K562 (cell line): ENCODE measurements at regions not wholly inside any gene's neighbourhood (a gene's known extent, or its start where the extent isn't known, plus 50 kb on each side); places are given as distances from the start of the nearest gene placed in this dataset.

Experiments
- ATAC-seq: fragments of 200-7000 bp; cut with Tn5 transposase; 3 replicates; pipeline ENCODE4 v1.9.1; 2020; ENCODE audit warnings: moderate library complexity
- BruUV-seq: library from RNA; stranded (reverse); fragments of 400-500 nt; replicated peaks from 2 replicates; lab custom pipeline; 2021; lab: Mats Ljungman, UMichigan
- CTCF ChIA-PET: fragments of 300-600 bp; formaldehyde crosslinking; extraction: SDS; loops from one replicate; lab custom pipeline; 2021; ENCODE audit warnings: low intra/inter-chr PET ratio; lab: Yijun Ruan, JAX
- POLR2A ChIA-PET: fragments of 300-600, 350-650 bp; sonication (Branson Sonifier 250); formaldehyde crosslinking; extraction: SDS; loops from one replicate; lab custom pipeline; 2021; ENCODE audit warnings: antibody characterized with exemption, inconsistent platforms; lab: Yijun Ruan, JAX
- DNase-seq, 4 experiments: peaks; one replicate each; pipeline versions ENCODE4 v3.0.0 to v3.0.0-alpha.2; 2011 to 2018; ENCODE audit warnings: low spot score in 3 of 4, mixed read lengths in 3 of 4; ENCODE audit errors: extremely low read depth in 1 of 4
- FAIRE-seq: peaks from 2 replicates; lab custom pipeline; 2011; peaks lifted over from hg19 to GRCh38; lab: Jason Lieb, UNC
- H2AFZ ChIP-seq: 2 replicates; pipeline ENCODE4 v1.6.0; 2011; ENCODE audit warnings: low read depth, low read length, control low read depth, inconsistent platforms
- H3K27ac ChIP-seq: fragments of 200-600 bp; 3 replicates; pipeline ENCODE4 v1.8.0; 2011; ENCODE audit warnings: low read depth, mild to moderate bottlenecking, control low read depth, inconsistent platforms, low read length, moderate library complexity, mixed read lengths; ENCODE audit errors: extremely low read depth
- H3K27me3 ChIP-seq, 2 experiments: fragments of 300-600 bp in 1 of 2; 2 replicates in 1 of 2; 3 replicates in 1 of 2; pipeline versions ENCODE4 v1.6.0 to v1.8.0; 2011; ENCODE audit warnings: inconsistent platforms in 2 of 2, low read length in 2 of 2, mild to moderate bottlenecking in 1 of 2, mixed read lengths in 1 of 2, moderate library complexity in 1 of 2; ENCODE audit not compliant: control insufficient read depth in 2 of 2, insufficient read depth in 2 of 2
- H3K36me3 ChIP-seq: fragments of 300-600 bp; 3 replicates; pipeline ENCODE4 v1.8.0; 2011; ENCODE audit warnings: mild to moderate bottlenecking, low read length, inconsistent platforms; ENCODE audit not compliant: control insufficient read depth, insufficient read depth
- H3K4me1 ChIP-seq, 2 experiments: fragments of 200-600 bp in 1 of 2; replicated peaks in 1 of 2; 2 replicates in 1 of 2; 3 replicates in 1 of 2; pipeline versions ENCODE4 v1.5.1 to v1.8.0; 2011; ENCODE audit warnings: inconsistent platforms in 2 of 2, low read length in 2 of 2, mild to moderate bottlenecking in 1 of 2, mixed read lengths in 1 of 2, moderate library complexity in 1 of 2; ENCODE audit not compliant: control insufficient read depth in 2 of 2, insufficient read depth in 2 of 2
- H3K4me2 ChIP-seq: 2 replicates; pipeline ENCODE4 v1.6.1; 2011; ENCODE audit warnings: low read length, control low read depth, inconsistent platforms, mixed read lengths; ENCODE audit not compliant: insufficient read depth
- H3K4me3 ChIP-seq: fragments of 200-600 bp; sonication (generic), shearing (Covaris generic); 2 replicates; pipeline ENCODE4 v1.5.1; 2016; ENCODE audit warnings: control low read depth, inconsistent platforms
- H3K79me2 ChIP-seq: fragments of 200-600 bp; 3 replicates; pipeline ENCODE4 v1.8.0; 2011; ENCODE audit warnings: low read length, inconsistent platforms; ENCODE audit not compliant: control insufficient read depth, insufficient read depth
- H3K9ac ChIP-seq, 2 experiments: 2 replicates each; pipeline versions ENCODE4 v1.6.0 to v1.6.1; 2011; ENCODE audit warnings: low read depth in 2 of 2, low read length in 2 of 2, control low read depth in 1 of 2, inconsistent platforms in 1 of 2, mild to moderate bottlenecking in 1 of 2, mixed read lengths in 1 of 2; ENCODE audit not compliant: insufficient read depth in 1 of 2
- H3K9me1 ChIP-seq: one replicate; pipeline ENCODE4 v1.6.0; 2011; ENCODE audit warnings: inconsistent platforms, mild to moderate bottlenecking, low read length, moderate library complexity; ENCODE audit not compliant: control insufficient read depth, insufficient read depth
- H3K9me3 ChIP-seq: replicated peaks from 2 replicates; pipeline ENCODE4 v1.5.1; 2011; ENCODE audit warnings: low read depth, low read length, inconsistent platforms; ENCODE audit not compliant: control insufficient read depth, insufficient read depth
- H4K20me1 ChIP-seq: replicated peaks from 2 replicates; pipeline ENCODE4 v1.6.1; 2011; ENCODE audit warnings: low read length, inconsistent platforms, mixed read lengths; ENCODE audit not compliant: control insufficient read depth, insufficient read depth
- BRD4 ChIP-seq: fragments of 200-600 bp; sonication (generic); IDR thresholded peaks from 2 replicates; pipeline ENCODE4 v1.6.1; 2017; ENCODE audit warnings: inconsistent platforms
- BRD9 ChIP-seq: fragments of 450-650 bp; IDR thresholded peaks from 2 replicates; pipeline ENCODE4 v1.6.1; 2018; ENCODE audit warnings: low read depth; ENCODE audit not compliant: partially characterized antibody
- CHD2 ChIP-seq: IDR thresholded peaks from 2 replicates; pipeline ENCODE4 v1.6.1; 2011; ENCODE audit warnings: low read depth, low read length
- JUNB ChIP-seq: fragments of 450-650 bp; formaldehyde crosslinking; conservative IDR thresholded peaks from 2 replicates; pipeline ENCODE4 v1.4.0; 2020; ENCODE audit warnings: mild to moderate bottlenecking
- KAT7 ChIP-seq: sonication (generic); formaldehyde crosslinking; IDR thresholded peaks from 2 replicates; pipeline ENCODE4 v1.8.0; 2022; ENCODE audit warnings: missing genetic modification reagents, mild to moderate bottlenecking, borderline replicate concordance
- NR2C2 ChIP-seq, 2 experiments: fragments of 200-800 bp in 1 of 2; sonication (Bioruptor generic) in 1 of 2; sonication (generic) in 1 of 2; formaldehyde crosslinking in 1 of 2; IDR thresholded peaks; 2 replicates each; pipeline versions ENCODE4 v1.6.1 to v1.8.0; 2016 to 2022; ENCODE audit warnings: mild to moderate bottlenecking in 1 of 2, missing compliant biosample characterization in 1 of 2, missing genetic modification characterization in 1 of 2, missing genetic modification reagents in 1 of 2
- PHF20 ChIP-seq: fragments of 450-650 bp; IDR thresholded peaks from 2 replicates; pipeline ENCODE4 v1.6.1; 2018; ENCODE audit not compliant: partially characterized antibody
- PRMT5 ChIP-seq: sonication (generic); formaldehyde crosslinking; IDR thresholded peaks from 2 replicates; pipeline ENCODE4 v1.5.0; 2020; ENCODE audit warnings: missing genetic modification reagents
- SIX5 ChIP-seq, 2 experiments: IDR thresholded peaks; 2 replicates each; pipeline ENCODE4 v1.6.1; 2011; ENCODE audit warnings: low read length in 2 of 2, borderline replicate concordance in 1 of 2, low read depth in 1 of 2, mild to moderate bottlenecking in 1 of 2, moderate library complexity in 1 of 2; ENCODE audit not compliant: insufficient read depth in 1 of 2
- SRF ChIP-seq, 2 experiments: fragments of 250-450, 450-650 bp in 1 of 2; sonication (Bioruptor Pico) in 1 of 2; sonication (generic) in 1 of 2; formaldehyde crosslinking; IDR thresholded peaks; 2 replicates each; pipeline versions ENCODE4 v1.5.0 to v1.5.1; 2020 to 2022; ENCODE audit warnings: mild to moderate bottlenecking in 1 of 2, missing genetic modification reagents in 1 of 2
- XRCC3 ChIP-seq: fragments of 450-650 bp; IDR thresholded peaks from 2 replicates; pipeline ENCODE4 v1.6.1; 2017; ENCODE audit warnings: mild to moderate bottlenecking, moderate library complexity
- ZBED1 ChIP-seq: IDR thresholded peaks from 2 replicates; pipeline ENCODE4 v1.6.1; 2014
- ZNF507 ChIP-seq: conservative IDR thresholded peaks from 2 replicates; pipeline ENCODE4 v1.6.1; 2017; ENCODE audit warnings: missing genetic modification characterization, missing compliant biosample characterization
- WGBS: fragments of 100-300 bp; shearing (Covaris generic); methylation state at CpG from one replicate; pipeline ENCODE4 v1.1.6; 2016; ENCODE audit warnings: low coverage, mixed read lengths; ENCODE audit not compliant: insufficient coverage; ENCODE audit errors: missing lambda C conversion rate; 5-methylcytosine and 5-hydroxymethylcytosine counted together
- in situ Hi-C: fragments of 300-500 bp; cut with MboI; formaldehyde crosslinking; loops from 4 replicates; pipeline ENCODE4 v1.15.0; 2018; ENCODE audit warnings: inconsistent platforms, mixed read lengths
- intact Hi-C: fragments of 100-400 bp; cut with micrococcal nuclease; formaldehyde crosslinking; loops from 2 replicates; pipeline ENCODE4 v1.14.2; 2022
- TF ChIP-seq, protein P1 (sequence below): fragments of 200-400 bp; formaldehyde crosslinking; IDR thresholded peaks from 2 replicates; pipeline ENCODE4 v1.6.1; 2017; ENCODE audit warnings: mild to moderate bottlenecking, low read depth, low read length, moderate library complexity
- TF ChIP-seq, protein P2 (sequence below): fragments of 250-450 bp; sonication (Bioruptor Pico); IDR thresholded peaks from 2 replicates; pipeline ENCODE4 v1.8.0; 2021; ENCODE audit warnings: mild to moderate bottlenecking, moderate library complexity
- TF ChIP-seq, protein P3 (sequence below): fragments of 250-450 bp; sonication (Bioruptor Pico); IDR thresholded peaks from 2 replicates; pipeline ENCODE4 v1.5.0; 2020; ENCODE audit warnings: mild to moderate bottlenecking, borderline replicate concordance
- TF ChIP-seq, protein P4 (sequence below): fragments of 200-800 bp; sonication (Bioruptor generic); IDR thresholded peaks from 2 replicates; pipeline ENCODE4 v1.6.1; 2017; ENCODE audit warnings: missing genetic modification characterization, missing compliant biosample characterization

DNA sequence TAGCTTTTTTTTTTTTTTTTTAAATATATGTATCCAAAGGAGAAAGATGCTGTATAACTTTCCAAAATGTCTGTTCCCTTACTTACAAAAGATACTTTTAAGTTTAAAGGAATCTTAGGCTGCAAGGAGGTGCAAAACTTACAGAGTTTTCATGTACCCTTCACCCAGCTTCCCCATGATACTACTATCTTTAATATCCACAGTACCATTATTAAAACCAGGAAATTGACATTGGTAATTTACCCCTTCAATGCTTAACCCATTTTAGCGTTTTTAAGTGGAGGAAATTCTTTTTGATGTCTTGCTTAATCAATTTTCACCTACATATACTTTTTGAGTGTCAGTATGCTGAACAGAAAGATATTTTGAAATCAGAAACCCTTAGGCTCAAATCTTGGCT lies 310.9 kb downstream of the PRL start:
- FAIRE-seq (no peak), DNase-seq (no peak), ATAC-seq (no peak)
- Histone ChIP-seq H3K27ac (no peak overlapping the region), H3K79me2 (no peaks in the 10 kb centered on the region), H3K9ac (no peak overlapping the region), H3K9me1 (no peaks in the 10 kb centered on the region), H3K27me3 (no peaks in the 10 kb centered on the region), H3K4me3 (no peak overlapping the region), H3K4me2 (no peak overlapping the region), H3K9me3 (peaks cover 10% of the 10 kb centered on the region), H3K4me1 (peaks cover 0 to 15% of the 10 kb centered on the region in 2 experiments; a peak in 4 of 5 replicates), H3K36me3 (no peaks in the 10 kb centered on the region), H2AFZ (no peak overlapping the region), H4K20me1 (no peaks in the 10 kb centered on the region)
- BruUV-seq = no TSS peak
- intact Hi-C loops (loop anchor here (5.0 kb wide), 1 partner anchor 41 kb away; no protein-coding TSS in a partner anchor), in situ Hi-C loops (no loop called here)
- POLR2A ChIA-PET = interaction anchor here (1.6 kb wide), 1 partner anchor 10 kb away, joined by 4 read pairs; no protein-coding TSS in a partner anchor
- WGBS = 15% methylated on average over 1 of the region's 1 CpG
- CTCF ChIA-PET = no interaction called here
- TF ChIP-seq KAT7 (CRISPR knock-in tag) = no peak
- TF ChIP-seq, protein P1, sequence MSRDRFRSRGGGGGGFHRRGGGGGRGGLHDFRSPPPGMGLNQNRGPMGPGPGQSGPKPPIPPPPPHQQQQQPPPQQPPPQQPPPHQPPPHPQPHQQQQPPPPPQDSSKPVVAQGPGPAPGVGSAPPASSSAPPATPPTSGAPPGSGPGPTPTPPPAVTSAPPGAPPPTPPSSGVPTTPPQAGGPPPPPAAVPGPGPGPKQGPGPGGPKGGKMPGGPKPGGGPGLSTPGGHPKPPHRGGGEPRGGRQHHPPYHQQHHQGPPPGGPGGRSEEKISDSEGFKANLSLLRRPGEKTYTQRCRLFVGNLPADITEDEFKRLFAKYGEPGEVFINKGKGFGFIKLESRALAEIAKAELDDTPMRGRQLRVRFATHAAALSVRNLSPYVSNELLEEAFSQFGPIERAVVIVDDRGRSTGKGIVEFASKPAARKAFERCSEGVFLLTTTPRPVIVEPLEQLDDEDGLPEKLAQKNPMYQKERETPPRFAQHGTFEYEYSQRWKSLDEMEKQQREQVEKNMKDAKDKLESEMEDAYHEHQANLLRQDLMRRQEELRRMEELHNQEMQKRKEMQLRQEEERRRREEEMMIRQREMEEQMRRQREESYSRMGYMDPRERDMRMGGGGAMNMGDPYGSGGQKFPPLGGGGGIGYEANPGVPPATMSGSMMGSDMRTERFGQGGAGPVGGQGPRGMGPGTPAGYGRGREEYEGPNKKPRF = no peak
- TF ChIP-seq, protein P2, sequence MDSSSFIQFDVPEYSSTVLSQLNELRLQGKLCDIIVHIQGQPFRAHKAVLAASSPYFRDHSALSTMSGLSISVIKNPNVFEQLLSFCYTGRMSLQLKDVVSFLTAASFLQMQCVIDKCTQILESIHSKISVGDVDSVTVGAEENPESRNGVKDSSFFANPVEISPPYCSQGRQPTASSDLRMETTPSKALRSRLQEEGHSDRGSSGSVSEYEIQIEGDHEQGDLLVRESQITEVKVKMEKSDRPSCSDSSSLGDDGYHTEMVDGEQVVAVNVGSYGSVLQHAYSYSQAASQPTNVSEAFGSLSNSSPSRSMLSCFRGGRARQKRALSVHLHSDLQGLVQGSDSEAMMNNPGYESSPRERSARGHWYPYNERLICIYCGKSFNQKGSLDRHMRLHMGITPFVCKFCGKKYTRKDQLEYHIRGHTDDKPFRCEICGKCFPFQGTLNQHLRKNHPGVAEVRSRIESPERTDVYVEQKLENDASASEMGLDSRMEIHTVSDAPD = no peak
- TF ChIP-seq XRCC3 = no peak
- TF ChIP-seq BRD4 = no peak
- no peak for TF ChIP-seq CHD2
- TF ChIP-seq, protein P3, sequence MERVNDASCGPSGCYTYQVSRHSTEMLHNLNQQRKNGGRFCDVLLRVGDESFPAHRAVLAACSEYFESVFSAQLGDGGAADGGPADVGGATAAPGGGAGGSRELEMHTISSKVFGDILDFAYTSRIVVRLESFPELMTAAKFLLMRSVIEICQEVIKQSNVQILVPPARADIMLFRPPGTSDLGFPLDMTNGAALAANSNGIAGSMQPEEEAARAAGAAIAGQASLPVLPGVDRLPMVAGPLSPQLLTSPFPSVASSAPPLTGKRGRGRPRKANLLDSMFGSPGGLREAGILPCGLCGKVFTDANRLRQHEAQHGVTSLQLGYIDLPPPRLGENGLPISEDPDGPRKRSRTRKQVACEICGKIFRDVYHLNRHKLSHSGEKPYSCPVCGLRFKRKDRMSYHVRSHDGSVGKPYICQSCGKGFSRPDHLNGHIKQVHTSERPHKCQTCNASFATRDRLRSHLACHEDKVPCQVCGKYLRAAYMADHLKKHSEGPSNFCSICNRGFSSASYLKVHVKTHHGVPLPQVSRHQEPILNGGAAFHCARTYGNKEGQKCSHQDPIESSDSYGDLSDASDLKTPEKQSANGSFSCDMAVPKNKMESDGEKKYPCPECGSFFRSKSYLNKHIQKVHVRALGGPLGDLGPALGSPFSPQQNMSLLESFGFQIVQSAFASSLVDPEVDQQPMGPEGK (CRISPR knock-in tag) = no peak
- TF ChIP-seq SIX5 (IDR thresholded peaks at IDR 0.05; ENCODE audit: borderline replicate concordance in 1 of 2, insufficient read depth in 1 of 2, low read depth in 1 of 2, low read length in 2 of 2) = no peak
- no peak for TF ChIP-seq SRF (CRISPR knock-in tag; IDR thresholded peaks at IDR 0.05)
- TF ChIP-seq NR2C2 (CRISPR knock-in tag; IDR thresholded peaks at IDR 0.05) = no peak
- no peak for TF ChIP-seq NR2C2 (tag; IDR thresholded peaks at IDR 0.05)
- TF ChIP-seq JUNB (CRISPR knock-in tag) = no peak
- TF ChIP-seq ZNF507 (tag) = no peak
- TF ChIP-seq BRD9 = no peak
- TF ChIP-seq ZBED1 = no peak
- TF ChIP-seq PHF20 = no peak
- TF ChIP-seq PRMT5 (CRISPR knock-in tag) = no peak
- TF ChIP-seq, protein P4, sequence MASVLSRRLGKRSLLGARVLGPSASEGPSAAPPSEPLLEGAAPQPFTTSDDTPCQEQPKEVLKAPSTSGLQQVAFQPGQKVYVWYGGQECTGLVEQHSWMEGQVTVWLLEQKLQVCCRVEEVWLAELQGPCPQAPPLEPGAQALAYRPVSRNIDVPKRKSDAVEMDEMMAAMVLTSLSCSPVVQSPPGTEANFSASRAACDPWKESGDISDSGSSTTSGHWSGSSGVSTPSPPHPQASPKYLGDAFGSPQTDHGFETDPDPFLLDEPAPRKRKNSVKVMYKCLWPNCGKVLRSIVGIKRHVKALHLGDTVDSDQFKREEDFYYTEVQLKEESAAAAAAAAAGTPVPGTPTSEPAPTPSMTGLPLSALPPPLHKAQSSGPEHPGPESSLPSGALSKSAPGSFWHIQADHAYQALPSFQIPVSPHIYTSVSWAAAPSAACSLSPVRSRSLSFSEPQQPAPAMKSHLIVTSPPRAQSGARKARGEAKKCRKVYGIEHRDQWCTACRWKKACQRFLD (CRISPR knock-in tag) = no peak
